Neutrophil (primary cell): ENCODE measurements at regions not wholly inside any gene's neighbourhood (a gene's known extent, or its start where the extent isn't known, plus 50 kb on each side); places are given as distances from the start of the nearest gene placed in this dataset.

Experiments
- H3K27ac ChIP-seq: fragments of 200-600 bp; sonication (generic); 2 replicates; pipeline ENCODE4 v1.5.1; 2016; ENCODE audit warnings: mild to moderate bottlenecking, moderate library complexity
- H3K27me3 ChIP-seq: fragments of 200-600 bp; sonication (generic); 2 replicates; pipeline ENCODE4 v1.6.0; 2016; ENCODE audit warnings: mild to moderate bottlenecking
- H3K36me3 ChIP-seq: fragments of 200-600 bp; sonication (generic); 2 replicates; pipeline ENCODE4 v1.5.1; 2017
- H3K4me1 ChIP-seq, 2 experiments: fragments of 200-600 bp in 1 of 2; sonication (generic) in 1 of 2; 1 replicate in 1 of 2; 2 replicates in 1 of 2; pipeline versions ENCODE4 v1.5.1 to v1.6.1; 2013 to 2016; ENCODE audit warnings: low read depth in 1 of 2, low read length in 1 of 2, mild to moderate bottlenecking in 1 of 2, moderate library complexity in 1 of 2; ENCODE audit not compliant: control insufficient read depth in 1 of 2, insufficient read depth in 1 of 2
- H3K4me3 ChIP-seq, 2 experiments: fragments of 200-600 bp in 1 of 2; sonication (generic) in 1 of 2; 1 replicate in 1 of 2; 2 replicates in 1 of 2; pipeline ENCODE4 v1.5.1; 2013 to 2016; ENCODE audit warnings: low read depth in 1 of 2, low read length in 1 of 2, mild to moderate bottlenecking in 1 of 2, moderate library complexity in 1 of 2
- H3K9me3 ChIP-seq: fragments of 200-600 bp; sonication (generic); 2 replicates; pipeline ENCODE4 v1.5.1; 2016
- TF ChIP-seq, protein P1 (sequence below): fragments of 200-600 bp; sonication (generic); IDR thresholded peaks from 2 replicates; pipeline ENCODE4 v1.5.1; 2016; ENCODE audit warnings: antibody characterized with exemption

DNA sequence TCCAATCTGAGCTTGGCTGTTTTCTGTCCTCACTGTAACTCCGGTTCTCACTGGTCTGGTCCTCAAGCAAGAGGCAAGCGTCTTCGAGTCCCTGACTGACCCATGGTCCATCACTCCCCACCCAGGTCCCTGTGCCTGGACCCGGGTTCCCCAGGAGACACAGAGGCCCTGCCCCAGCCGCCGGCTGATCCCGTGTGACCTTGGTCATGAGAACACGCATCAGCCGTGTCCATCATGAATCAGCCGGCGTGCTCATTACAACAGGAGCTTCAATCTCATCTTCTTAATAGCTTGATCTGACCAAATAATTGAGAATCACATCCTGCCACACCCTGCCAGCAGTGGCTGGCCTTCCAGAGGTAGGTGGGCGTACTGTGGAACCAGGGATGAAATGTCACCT, 545.1 kb downstream of the BRD1 start:
- no peaks in the 10 kb centered on the region for H3K27me3 ChIP-seq
- no peaks in the 10 kb centered on the region for H3K36me3 ChIP-seq
- H3K27ac ChIP-seq: no peak overlapping the region
- H3K9me3 ChIP-seq: no peaks in the 10 kb centered on the region
- H3K4me3 ChIP-seq: no peak overlapping the region
- TF ChIP-seq, protein P1, sequence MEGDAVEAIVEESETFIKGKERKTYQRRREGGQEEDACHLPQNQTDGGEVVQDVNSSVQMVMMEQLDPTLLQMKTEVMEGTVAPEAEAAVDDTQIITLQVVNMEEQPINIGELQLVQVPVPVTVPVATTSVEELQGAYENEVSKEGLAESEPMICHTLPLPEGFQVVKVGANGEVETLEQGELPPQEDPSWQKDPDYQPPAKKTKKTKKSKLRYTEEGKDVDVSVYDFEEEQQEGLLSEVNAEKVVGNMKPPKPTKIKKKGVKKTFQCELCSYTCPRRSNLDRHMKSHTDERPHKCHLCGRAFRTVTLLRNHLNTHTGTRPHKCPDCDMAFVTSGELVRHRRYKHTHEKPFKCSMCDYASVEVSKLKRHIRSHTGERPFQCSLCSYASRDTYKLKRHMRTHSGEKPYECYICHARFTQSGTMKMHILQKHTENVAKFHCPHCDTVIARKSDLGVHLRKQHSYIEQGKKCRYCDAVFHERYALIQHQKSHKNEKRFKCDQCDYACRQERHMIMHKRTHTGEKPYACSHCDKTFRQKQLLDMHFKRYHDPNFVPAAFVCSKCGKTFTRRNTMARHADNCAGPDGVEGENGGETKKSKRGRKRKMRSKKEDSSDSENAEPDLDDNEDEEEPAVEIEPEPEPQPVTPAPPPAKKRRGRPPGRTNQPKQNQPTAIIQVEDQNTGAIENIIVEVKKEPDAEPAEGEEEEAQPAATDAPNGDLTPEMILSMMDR: no peak
- H3K4me1 ChIP-seq: no peaks in the 10 kb centered on the region

DNA sequence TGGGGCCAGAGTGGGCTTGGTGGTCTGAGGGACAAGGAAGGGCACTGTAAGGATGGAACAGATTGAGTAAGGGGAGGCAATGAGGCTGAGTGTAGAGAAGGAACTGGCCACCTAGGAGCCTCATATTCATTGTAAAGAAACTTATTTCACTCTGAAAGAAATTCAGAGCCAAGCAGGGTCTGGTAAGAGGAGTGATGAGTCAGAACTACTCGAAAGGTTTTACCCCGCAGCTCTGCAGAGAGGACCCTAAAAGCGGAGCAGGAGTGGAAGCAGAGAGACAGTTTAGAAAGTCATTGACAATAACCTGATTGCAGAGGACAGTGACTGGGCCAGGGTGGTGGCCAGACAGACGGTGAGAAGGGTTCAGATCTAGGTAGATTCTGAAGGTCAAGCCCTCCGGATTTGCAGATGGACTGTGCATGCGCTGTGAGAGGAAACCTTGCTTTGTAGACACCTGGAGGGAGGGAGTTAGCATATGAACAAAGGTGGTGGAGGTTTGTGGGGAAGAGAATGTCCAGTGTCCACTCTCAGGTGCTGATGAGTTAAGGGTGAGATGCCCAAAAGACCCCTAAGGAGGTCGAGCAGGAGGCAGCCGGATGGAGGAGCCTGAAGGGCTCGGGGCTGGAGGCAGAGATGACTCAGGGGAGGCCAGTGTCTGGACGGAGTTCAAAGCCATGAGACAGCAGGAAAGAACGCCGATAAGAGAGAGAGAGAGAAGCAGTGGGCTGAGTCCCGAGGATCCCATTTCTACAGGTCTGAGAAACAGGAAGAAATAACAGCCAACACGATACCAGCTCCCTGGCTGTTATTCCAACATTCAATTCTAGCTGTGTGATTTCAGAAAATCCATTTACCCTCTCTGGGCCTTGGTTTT, 546.0 kb downstream of the BRD1 start:
- Histone ChIP-seq H3K4me3 (no peak overlapping the region), H3K27ac (no peak overlapping the region), H3K9me3 (no peaks in the 10 kb centered on the region), H3K36me3 (no peaks in the 10 kb centered on the region), H3K4me1 (no peaks in the 10 kb centered on the region), H3K27me3 (no peaks in the 10 kb centered on the region)
- TF ChIP-seq, protein P1: no peak

DNA sequence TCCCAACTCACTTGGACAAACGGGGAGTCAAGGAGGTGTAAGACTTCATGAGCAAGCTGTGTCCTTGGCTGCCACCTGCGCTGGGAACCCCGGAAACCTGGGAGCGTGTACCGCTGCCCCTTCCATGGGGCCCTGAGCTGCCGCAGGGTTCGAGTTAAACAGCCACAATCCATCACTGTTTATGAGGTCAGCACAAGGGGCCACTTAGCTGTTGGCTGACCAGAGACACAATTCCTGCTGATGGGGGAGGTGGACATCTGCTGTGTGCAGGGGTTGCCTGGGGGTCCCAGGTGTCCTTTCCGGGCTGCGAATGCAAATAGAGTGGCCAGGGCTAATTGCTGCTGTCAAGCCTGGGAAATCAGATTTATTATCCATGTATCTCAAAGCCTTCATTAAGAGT, 549.3 kb downstream of the BRD1 start:
- H3K36me3 ChIP-seq: no peaks in the 10 kb centered on the region
- H3K4me1 ChIP-seq: no peaks in the 10 kb centered on the region
- TF ChIP-seq, protein P1: no peak
- H3K4me3 ChIP-seq: no peak overlapping the region
- no peak overlapping the region for H3K27ac ChIP-seq
- no peaks in the 10 kb centered on the region for H3K27me3 ChIP-seq
- H3K9me3 ChIP-seq: no peaks in the 10 kb centered on the region

DNA sequence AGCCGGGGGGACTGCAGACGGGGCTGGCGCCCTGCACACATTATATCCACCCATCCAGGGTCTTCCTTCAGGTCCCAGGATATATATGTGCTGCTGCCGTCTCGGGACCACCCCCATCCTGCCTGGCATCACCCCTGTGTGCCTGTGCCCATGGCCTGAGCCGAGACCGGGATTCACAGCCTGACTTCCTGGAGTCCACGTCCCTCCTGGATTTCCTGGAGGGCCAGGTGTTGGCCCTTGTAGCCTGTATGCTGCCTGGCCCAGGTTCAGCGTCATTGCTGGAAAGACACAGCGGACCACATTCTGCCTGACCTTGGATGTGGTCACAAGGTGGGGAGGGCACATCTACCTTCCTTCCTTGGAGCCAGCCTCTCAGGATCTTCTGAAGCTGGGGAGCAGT, 551.1 kb downstream of the BRD1 start:
- H3K27me3 ChIP-seq: peaks cover 12% of the 10 kb centered on the region
- H3K27ac ChIP-seq: no peak overlapping the region
- H3K9me3 ChIP-seq: no peaks in the 10 kb centered on the region
- TF ChIP-seq, protein P1: no peak
- H3K36me3 ChIP-seq: no peaks in the 10 kb centered on the region
- H3K4me1 ChIP-seq: no peaks in the 10 kb centered on the region
- no peak overlapping the region for H3K4me3 ChIP-seq

DNA sequence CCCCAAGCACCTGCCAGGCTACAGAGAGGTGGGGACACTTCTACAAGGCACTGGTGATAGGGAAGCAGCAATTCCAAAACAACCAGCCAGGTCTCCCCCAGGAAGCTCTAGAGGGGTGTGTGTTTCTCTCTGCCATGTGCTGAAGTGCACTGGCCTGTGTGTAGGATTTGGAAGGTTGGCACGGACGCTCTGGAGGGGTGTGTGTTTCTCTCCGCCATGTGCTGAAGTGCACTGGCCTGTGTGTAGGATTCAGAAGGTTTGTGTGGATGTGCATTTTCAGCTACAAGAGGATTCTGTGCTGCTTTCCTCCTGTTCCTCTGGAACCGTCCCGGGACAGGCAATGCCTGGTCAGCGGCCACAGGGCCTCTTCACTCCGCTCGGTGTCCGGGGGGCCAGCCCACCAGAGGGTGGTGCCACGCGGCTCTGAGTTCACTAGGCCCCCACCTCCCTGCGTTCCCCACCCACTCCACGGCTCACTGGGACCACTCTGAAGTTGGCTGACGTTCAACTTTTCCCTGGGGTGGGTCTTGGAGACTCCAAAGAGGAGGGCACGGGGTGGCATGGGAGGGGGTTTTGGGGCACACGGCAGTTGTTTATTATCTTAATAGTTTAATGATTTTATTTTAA, 552.8 kb downstream of the BRD1 start:
- Histone ChIP-seq H3K9me3 (no peaks in the 10 kb centered on the region), H3K36me3 (no peaks in the 10 kb centered on the region)

More for the DNA sequence above, 552.8 kb downstream of the BRD1 start:
- H3K4me3 ChIP-seq: no peak overlapping the region
- H3K27ac ChIP-seq: no peak overlapping the region
- no peaks in the 10 kb centered on the region for H3K4me1 ChIP-seq
- H3K27me3 ChIP-seq: peaks cover 29% of the 10 kb centered on the region
- TF ChIP-seq, protein P1: no peak
